Neural progenitor cell (in vitro differentiated cells): ENCODE measurements at regions not wholly inside any gene's neighbourhood (a gene's known extent, or its start where the extent isn't known, plus 50 kb on each side); places are given as distances from the start of the nearest gene placed in this dataset.
A peak's percentile ranks its signal among the peaks of the same experiment; 100 is the strongest.

ENCODE experiments used
- DNase-seq: peaks from one replicate; pipeline ENCODE4 v3.0.0-alpha.2; 2016; ENCODE audit warnings: low spot score
- H2AFZ ChIP-seq: fragments of 200-600 bp; sonication (generic); replicated peaks from 2 replicates; pipeline ENCODE4 v1.6.1; 2016; ENCODE audit warnings: antibody characterized with exemption
- H3F3A ChIP-seq: fragments of 200-600 bp; sonication (generic); 2 replicates; pipeline ENCODE4 v1.6.1; 2016; ENCODE audit warnings: antibody characterized with exemption, low read depth
- H3K27ac ChIP-seq: fragments of 200-600 bp; sonication (generic); 2 replicates; pipeline ENCODE4 v1.5.1; 2016; ENCODE audit warnings: mild to moderate bottlenecking
- H3K27me3 ChIP-seq: fragments of 200-600 bp; sonication (generic); 2 replicates; pipeline ENCODE4 v1.6.1; 2016; ENCODE audit warnings: mild to moderate bottlenecking, moderate library complexity
- H3K36me3 ChIP-seq: fragments of 200-600 bp; sonication (generic); 2 replicates; pipeline ENCODE4 v1.5.1; 2016
- H3K4me1 ChIP-seq: fragments of 200-600 bp; sonication (generic); 2 replicates; pipeline ENCODE4 v1.6.1; 2016; ENCODE audit warnings: mixed run types
- H3K4me2 ChIP-seq: fragments of 200-600 bp; sonication (generic); 2 replicates; pipeline ENCODE4 v1.6.1; 2016
- H3K4me3 ChIP-seq: fragments of 200-600 bp; sonication (generic); 2 replicates; pipeline ENCODE4 v1.5.1; 2016
- H3K79me2 ChIP-seq: fragments of 200-600 bp; sonication (generic); 2 replicates; pipeline ENCODE4 v1.6.1; 2016; ENCODE audit warnings: low read depth
- H3K9ac ChIP-seq: fragments of 200-600 bp; sonication (generic); 2 replicates; pipeline ENCODE4 v1.6.1; 2016
- H3K9me3 ChIP-seq: fragments of 200-600 bp; sonication (generic); 2 replicates; pipeline ENCODE4 v1.5.1; 2016; ENCODE audit warnings: low read depth
- H4K20me1 ChIP-seq: fragments of 200-600 bp; sonication (generic); 2 replicates; pipeline ENCODE4 v1.6.1; 2016; ENCODE audit warnings: low read depth
- H3K27ac Mint-ChIP-seq: 3 replicates; pipeline ENCODE4 v1.8.0; 2021; ENCODE audit warnings: mixed read lengths
- H3K27me3 Mint-ChIP-seq: 2 replicates; pipeline ENCODE4 v1.8.0; 2022; ENCODE audit warnings: low read depth, mild to moderate bottlenecking, inconsistent platforms, moderate library complexity, mixed read lengths; ENCODE audit not compliant: insufficient read depth
- H3K36me3 Mint-ChIP-seq: 3 replicates; pipeline ENCODE4 v1.8.0; 2021; ENCODE audit warnings: mixed read lengths
- H3K4me1 Mint-ChIP-seq: 3 replicates; pipeline ENCODE4 v1.8.0; 2021; ENCODE audit warnings: mixed read lengths
- H3K4me3 Mint-ChIP-seq: 3 replicates; pipeline ENCODE4 v1.8.0; 2021; ENCODE audit warnings: mild to moderate bottlenecking, moderate library complexity, mixed read lengths
- H3K9me3 Mint-ChIP-seq: 3 replicates; pipeline ENCODE4 v1.8.0; 2020; ENCODE audit warnings: mixed read lengths
- CTCF ChIP-seq: fragments of 200-600 bp; sonication (generic); IDR thresholded peaks from 2 replicates; pipeline ENCODE4 v1.5.1; 2017; ENCODE audit warnings: antibody characterized with exemption, mild to moderate bottlenecking
- EZH2 ChIP-seq: fragments of 200-600 bp; sonication (generic); IDR thresholded peaks from 2 replicates; pipeline ENCODE4 v1.6.1; 2017; ENCODE audit warnings: antibody characterized with exemption, mild to moderate bottlenecking, moderate library complexity
- EZH2phosphoT487 ChIP-seq: fragments of 200-600 bp; sonication (generic); IDR thresholded peaks from 2 replicates; pipeline ENCODE4 v1.6.1; 2017; ENCODE audit warnings: antibody characterized with exemption

GRCh38 chr3:151974067-151974466 lies 100.6 kb downstream of the SUCNR1 start:
- H3K9ac ChIP-seq = no peak overlapping the region
- H4K20me1 ChIP-seq = no peaks in the 10 kb centered on the region
- H3K27ac ChIP-seq = no peak overlapping the region
- Mint-ChIP-seq H3K9me3 (peaks cover 2% of the 10 kb centered on the region), H3K27ac (no peak overlapping the region), H3K27me3 (peaks cover 6% of the 10 kb centered on the region), H3K4me1 (peaks cover 8% of the 10 kb centered on the region), H3K36me3 (no peaks in the 10 kb centered on the region), H3K4me3 (no peak overlapping the region)
- H3K4me2 ChIP-seq = no peak overlapping the region
- peak; percentile 98 for TF ChIP-seq EZH2phosphoT487
- no peak for TF ChIP-seq CTCF
- H2AFZ ChIP-seq = no peak overlapping the region
- H3K27me3 ChIP-seq = no peaks in the 10 kb centered on the region
- no peak overlapping the region for H3K4me3 ChIP-seq
- peak; percentile 43 for DNase-seq
- peaks cover 4% of the 10 kb centered on the region for H3K4me1 ChIP-seq
- H3F3A ChIP-seq = no peaks in the 10 kb centered on the region
- H3K9me3 ChIP-seq = no peaks in the 10 kb centered on the region
- H3K79me2 ChIP-seq = no peaks in the 10 kb centered on the region
- no peaks in the 10 kb centered on the region for H3K36me3 ChIP-seq

- DNase-seq = no peak
- H3K4me2 ChIP-seq = no peak overlapping the region
- H3K4me1 ChIP-seq = peaks cover 4% of the 10 kb centered on the region
- H3K79me2 ChIP-seq = no peaks in the 10 kb centered on the region
- no peaks in the 10 kb centered on the region for H4K20me1 ChIP-seq
- H2AFZ ChIP-seq = no peak overlapping the region
- H3K36me3 ChIP-seq = no peaks in the 10 kb centered on the region
- peaks cover 6% of the 10 kb centered on the region for H3K4me1 Mint-ChIP-seq
- no peaks in the 10 kb centered on the region for H3K36me3 Mint-ChIP-seq
- no peaks in the 10 kb centered on the region for H3K9me3 ChIP-seq
- H3K4me3 Mint-ChIP-seq = no peak overlapping the region
- no peak overlapping the region for H3K27ac ChIP-seq
- H3F3A ChIP-seq = no peaks in the 10 kb centered on the region
- H3K9me3 Mint-ChIP-seq = peaks cover 2% of the 10 kb centered on the region
- no peak overlapping the region for H3K4me3 ChIP-seq
- no peaks in the 10 kb centered on the region for H3K27me3 ChIP-seq
- TF ChIP-seq EZH2 = no peak
- peaks cover 6% of the 10 kb centered on the region for H3K27me3 Mint-ChIP-seq
- H3K27ac Mint-ChIP-seq = no peak overlapping the region
- H3K9ac ChIP-seq = no peak overlapping the region
These were observed 103.0 kb downstream of the SUCNR1 start for GRCh38 chr3:151976211-151977050.

GRCh38 chr3:151979906-151980305 lies 106.5 kb downstream of the SUCNR1 start:
- Mint-ChIP-seq H3K9me3 (peaks cover 2% of the 10 kb centered on the region), H3K36me3 (no peaks in the 10 kb centered on the region), H3K4me1 (no peaks in the 10 kb centered on the region), H3K27me3 (peaks cover 8% of the 10 kb centered on the region), H3K4me3 (no peak overlapping the region), H3K27ac (no peak overlapping the region)
- H3F3A ChIP-seq = no peaks in the 10 kb centered on the region
- H3K4me3 ChIP-seq = no peak overlapping the region
- no peaks in the 10 kb centered on the region for H3K9me3 ChIP-seq
- no peaks in the 10 kb centered on the region for H4K20me1 ChIP-seq
- no peaks in the 10 kb centered on the region for H3K79me2 ChIP-seq
- H3K36me3 ChIP-seq = no peaks in the 10 kb centered on the region
- H3K4me2 ChIP-seq = no peak overlapping the region
- H3K27me3 ChIP-seq = no peaks in the 10 kb centered on the region
- H2AFZ ChIP-seq = no peak overlapping the region
- no peak for DNase-seq
- no peaks in the 10 kb centered on the region for H3K4me1 ChIP-seq
- no peak overlapping the region for H3K9ac ChIP-seq
- TF ChIP-seq EZH2phosphoT487 (no peak), EZH2 (no peak), CTCF (no peak)
- no peak overlapping the region for H3K27ac ChIP-seq

- no peak overlapping the region for H3K4me3 Mint-ChIP-seq
- DNase-seq = no peak
These were observed 110.1 kb downstream of the SUCNR1 start for GRCh38 chr3:151983538-151983937.

More at GRCh38 chr3:151983538-151983937, 110.1 kb downstream of the SUCNR1 start:
- H3K4me1 ChIP-seq = no peaks in the 10 kb centered on the region
- Mint-ChIP-seq H3K36me3 (no peaks in the 10 kb centered on the region), H3K27ac (no peak overlapping the region), H3K9me3 (no peaks in the 10 kb centered on the region), H3K4me1 (no peaks in the 10 kb centered on the region), H3K27me3 (peaks cover 6% of the 10 kb centered on the region)
- H3K79me2 ChIP-seq = no peaks in the 10 kb centered on the region
- no peaks in the 10 kb centered on the region for H4K20me1 ChIP-seq
- H3K9me3 ChIP-seq = no peaks in the 10 kb centered on the region
- H3K27me3 ChIP-seq = no peaks in the 10 kb centered on the region
- no peak overlapping the region for H3K4me3 ChIP-seq
- no peak overlapping the region for H3K27ac ChIP-seq
- H3K36me3 ChIP-seq = no peaks in the 10 kb centered on the region
- no peak overlapping the region for H3K4me2 ChIP-seq
- H3K9ac ChIP-seq = no peak overlapping the region
- no peak overlapping the region for H2AFZ ChIP-seq
- H3F3A ChIP-seq = no peaks in the 10 kb centered on the region
- no peak for TF ChIP-seq EZH2
- TF ChIP-seq EZH2phosphoT487 = no peak
- no peak for TF ChIP-seq CTCF
